Endothelial cell (in vitro differentiated cells): ENCODE measurements at regions not wholly inside any gene's neighbourhood (a gene's known extent, or its start where the extent isn't known, plus 50 kb on each side); places are given as distances from the start of the nearest gene placed in this dataset.

ENCODE experiments used
- DNase-seq: peaks from one replicate; pipeline ENCODE4 v3.0.0; 2021; ENCODE audit warnings: low spot score
- H3K27ac Mint-ChIP-seq: one replicate; pipeline ENCODE4 v1.8.0; 2021; ENCODE audit warnings: mixed read lengths, inconsistent platforms; ENCODE audit not compliant: unreplicated experiment
- H3K27me3 Mint-ChIP-seq: one replicate; pipeline ENCODE4 v1.8.0; 2021; ENCODE audit warnings: mild to moderate bottlenecking, moderate library complexity, mixed read lengths, inconsistent platforms; ENCODE audit not compliant: unreplicated experiment
- H3K36me3 Mint-ChIP-seq: one replicate; pipeline ENCODE4 v1.8.0; 2021; ENCODE audit warnings: mild to moderate bottlenecking, low read depth, mixed read lengths, inconsistent platforms; ENCODE audit not compliant: unreplicated experiment
- H3K4me1 Mint-ChIP-seq: one replicate; pipeline ENCODE4 v1.8.0; 2021; ENCODE audit warnings: mild to moderate bottlenecking, mixed read lengths, inconsistent platforms; ENCODE audit not compliant: unreplicated experiment
- H3K4me3 Mint-ChIP-seq: one replicate; pipeline ENCODE4 v1.8.0; 2021; ENCODE audit warnings: mild to moderate bottlenecking, mixed read lengths, inconsistent platforms; ENCODE audit not compliant: unreplicated experiment
- H3K9me3 Mint-ChIP-seq: one replicate; pipeline ENCODE4 v1.8.0; 2021; ENCODE audit warnings: mixed read lengths, inconsistent platforms; ENCODE audit not compliant: unreplicated experiment
- TF ChIP-seq, protein P1 (sequence below): fragments of 200-600 bp; sonication (generic); IDR thresholded peaks from one replicate; pipeline ENCODE4 v1.5.0; 2021; ENCODE audit warnings: antibody characterized with exemption; ENCODE audit not compliant: unreplicated experiment

DNA sequence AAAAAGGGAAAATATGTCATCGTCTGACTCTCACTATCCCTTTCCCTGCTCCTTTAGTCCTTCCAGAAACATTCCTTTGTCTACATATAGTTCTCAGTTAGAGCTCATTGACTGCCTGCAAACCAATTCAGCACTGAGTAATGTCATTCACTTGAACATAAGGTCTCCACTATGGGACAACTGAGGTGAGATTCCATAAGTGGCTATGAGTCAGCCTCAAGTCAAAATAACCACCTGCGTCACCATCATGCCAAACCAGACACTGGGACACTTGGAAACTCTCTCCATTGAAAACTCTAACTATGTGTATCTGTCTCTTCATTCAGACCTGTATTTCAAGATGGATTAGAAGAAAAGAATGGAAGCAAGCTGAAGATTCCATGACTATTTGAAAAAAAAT, 878.0 kb upstream of the PIK3C3 start:
- TF ChIP-seq, protein P1, sequence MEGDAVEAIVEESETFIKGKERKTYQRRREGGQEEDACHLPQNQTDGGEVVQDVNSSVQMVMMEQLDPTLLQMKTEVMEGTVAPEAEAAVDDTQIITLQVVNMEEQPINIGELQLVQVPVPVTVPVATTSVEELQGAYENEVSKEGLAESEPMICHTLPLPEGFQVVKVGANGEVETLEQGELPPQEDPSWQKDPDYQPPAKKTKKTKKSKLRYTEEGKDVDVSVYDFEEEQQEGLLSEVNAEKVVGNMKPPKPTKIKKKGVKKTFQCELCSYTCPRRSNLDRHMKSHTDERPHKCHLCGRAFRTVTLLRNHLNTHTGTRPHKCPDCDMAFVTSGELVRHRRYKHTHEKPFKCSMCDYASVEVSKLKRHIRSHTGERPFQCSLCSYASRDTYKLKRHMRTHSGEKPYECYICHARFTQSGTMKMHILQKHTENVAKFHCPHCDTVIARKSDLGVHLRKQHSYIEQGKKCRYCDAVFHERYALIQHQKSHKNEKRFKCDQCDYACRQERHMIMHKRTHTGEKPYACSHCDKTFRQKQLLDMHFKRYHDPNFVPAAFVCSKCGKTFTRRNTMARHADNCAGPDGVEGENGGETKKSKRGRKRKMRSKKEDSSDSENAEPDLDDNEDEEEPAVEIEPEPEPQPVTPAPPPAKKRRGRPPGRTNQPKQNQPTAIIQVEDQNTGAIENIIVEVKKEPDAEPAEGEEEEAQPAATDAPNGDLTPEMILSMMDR = no peak
- H3K27me3 Mint-ChIP-seq = no peaks in the 10 kb centered on the region
- DNase-seq = no peak
- no peaks in the 10 kb centered on the region for H3K9me3 Mint-ChIP-seq
- H3K27ac Mint-ChIP-seq = no peak overlapping the region
- H3K4me3 Mint-ChIP-seq = no peak overlapping the region
- no peaks in the 10 kb centered on the region for H3K4me1 Mint-ChIP-seq
- H3K36me3 Mint-ChIP-seq = no peaks in the 10 kb centered on the region

DNA sequence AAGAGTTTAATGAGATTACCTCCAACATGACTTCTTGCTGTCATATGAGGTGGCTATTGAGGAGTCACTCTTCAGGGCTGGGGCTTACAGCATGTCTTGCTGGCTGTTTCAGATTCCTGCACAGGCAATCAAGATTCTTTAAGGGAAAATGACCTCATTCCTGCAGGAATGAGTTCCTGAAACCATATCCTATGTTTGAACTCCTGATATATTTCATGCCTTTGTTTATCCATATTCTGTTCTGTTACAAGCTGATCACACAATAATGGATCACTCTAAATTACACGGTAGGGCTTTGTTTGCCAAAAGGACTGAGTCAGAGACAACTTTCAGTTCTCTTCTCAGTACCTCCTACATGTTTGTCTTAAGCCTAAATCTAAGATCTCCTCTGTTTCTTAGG, 879.8 kb upstream of the PIK3C3 start:
- Mint-ChIP-seq H3K9me3 (no peaks in the 10 kb centered on the region), H3K27ac (no peak overlapping the region), H3K4me3 (no peak overlapping the region)

DNA sequence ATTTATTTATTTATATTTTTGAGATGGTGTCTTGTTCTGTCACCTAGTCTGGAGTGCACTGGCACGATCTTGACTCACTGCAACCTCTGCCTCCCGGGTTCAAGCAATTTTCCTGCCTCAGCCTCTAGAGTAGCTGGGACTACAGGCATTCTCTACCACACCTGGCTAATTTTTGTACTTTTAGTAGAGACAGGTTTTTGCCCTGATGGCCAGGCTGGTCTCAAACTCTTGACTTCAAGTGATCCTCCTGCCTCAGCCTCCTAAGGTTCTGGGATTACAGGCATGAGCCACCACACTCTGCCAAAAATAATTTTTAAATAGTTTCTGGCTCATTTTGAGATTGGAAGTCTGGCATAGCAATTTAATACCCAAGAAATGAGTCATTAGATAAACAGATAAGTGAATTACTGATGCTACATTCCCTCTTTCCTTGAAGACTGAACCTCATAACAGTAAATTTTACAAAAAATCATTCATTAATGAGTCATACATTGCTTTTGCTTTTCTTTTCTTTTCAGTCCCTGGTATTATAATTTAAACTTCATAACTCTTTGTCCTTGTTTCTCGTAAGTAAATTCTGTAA, 881.6 kb upstream of the PIK3C3 start:
- no peaks in the 10 kb centered on the region for H3K27me3 Mint-ChIP-seq

More for the DNA sequence above, 879.8 kb upstream of the PIK3C3 start:
- TF ChIP-seq, protein P1 = no peak
- H3K36me3 Mint-ChIP-seq = no peaks in the 10 kb centered on the region
- no peaks in the 10 kb centered on the region for H3K4me1 Mint-ChIP-seq
- no peak for DNase-seq
- no peaks in the 10 kb centered on the region for H3K27me3 Mint-ChIP-seq

DNA sequence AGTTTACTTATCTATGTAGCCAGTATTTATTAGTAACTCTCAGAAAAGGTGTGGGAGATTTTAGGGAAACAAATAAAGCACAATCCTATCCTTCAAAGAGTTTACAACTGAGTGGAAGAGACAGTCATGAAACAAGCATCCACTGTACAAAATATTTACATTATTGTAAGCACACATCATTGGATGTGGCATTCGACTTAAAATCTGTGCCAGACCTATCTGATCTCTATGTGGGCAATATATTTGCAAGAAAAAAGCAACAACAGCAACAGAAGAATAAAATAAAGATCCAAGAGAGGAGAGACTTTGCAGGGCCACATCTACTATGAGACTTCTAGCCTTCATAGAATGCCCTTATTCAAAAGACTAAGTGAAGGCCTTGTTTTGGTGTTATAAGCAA, 882.1 kb upstream of the PIK3C3 start:
- Mint-ChIP-seq H3K4me3 (no peak overlapping the region), H3K27ac (no peak overlapping the region), H3K4me1 (no peaks in the 10 kb centered on the region), H3K36me3 (no peaks in the 10 kb centered on the region), H3K27me3 (no peaks in the 10 kb centered on the region), H3K9me3 (no peaks in the 10 kb centered on the region)
- no peak for DNase-seq
- TF ChIP-seq, protein P1 = no peak

More for the DNA sequence above, 881.6 kb upstream of the PIK3C3 start:
- H3K27ac Mint-ChIP-seq = no peak overlapping the region
- H3K4me3 Mint-ChIP-seq = no peak overlapping the region
- TF ChIP-seq, protein P1 = no peak
- H3K36me3 Mint-ChIP-seq = no peaks in the 10 kb centered on the region
- no peak for DNase-seq
- no peaks in the 10 kb centered on the region for H3K9me3 Mint-ChIP-seq
- H3K4me1 Mint-ChIP-seq = no peaks in the 10 kb centered on the region

DNA sequence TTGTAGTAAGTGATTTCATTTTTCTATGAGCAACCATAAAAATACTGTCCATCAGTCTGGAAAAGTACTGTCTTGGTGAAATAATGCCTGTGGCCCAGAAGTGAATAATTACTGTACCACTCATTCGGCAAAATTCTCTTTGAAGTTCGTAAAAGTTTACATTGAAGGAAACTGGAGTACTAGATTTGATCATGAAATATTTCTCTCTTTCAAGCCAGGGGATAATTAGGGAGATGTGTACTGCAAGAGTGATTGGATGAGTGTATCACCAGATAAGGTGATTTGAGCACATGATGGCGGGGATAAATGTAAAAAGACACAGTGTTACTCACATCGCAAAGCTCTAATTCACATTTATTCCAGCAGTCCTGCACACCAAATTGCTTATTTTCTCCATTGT, 883.2 kb upstream of the PIK3C3 start:
- H3K27ac Mint-ChIP-seq = no peak overlapping the region
- H3K36me3 Mint-ChIP-seq = no peaks in the 10 kb centered on the region
- DNase-seq = no peak
- H3K27me3 Mint-ChIP-seq = no peaks in the 10 kb centered on the region
- TF ChIP-seq, protein P1 = no peak
- no peak overlapping the region for H3K4me3 Mint-ChIP-seq
- H3K9me3 Mint-ChIP-seq = no peaks in the 10 kb centered on the region
- H3K4me1 Mint-ChIP-seq = no peaks in the 10 kb centered on the region
